HepG2 (cell line): ENCODE measurements at regions not wholly inside any gene's neighbourhood (a gene's known extent, or its start where the extent isn't known, plus 50 kb on each side); places are given as distances from the start of the nearest gene placed in this dataset.

ENCODE experiments used
- ARID5B ChIP-seq: IDR thresholded peaks from 2 replicates; pipeline ENCODE4 v1.4.0; 2020; ENCODE audit warnings: mild to moderate bottlenecking, missing genetic modification reagents
- HES4 ChIP-seq: sonication (generic); formaldehyde crosslinking; IDR thresholded peaks from 2 replicates; pipeline ENCODE4 v1.9.0; 2021; ENCODE audit warnings: mild to moderate bottlenecking, missing genetic modification reagents, borderline replicate concordance
- HMGA1 ChIP-seq: sonication (generic); formaldehyde crosslinking; conservative IDR thresholded peaks from 2 replicates; pipeline ENCODE4 v1.4.0; 2020; ENCODE audit warnings: missing genetic modification reagents
- NFKBIZ ChIP-seq: IDR thresholded peaks from 2 replicates; pipeline ENCODE4 v1.6.1; 2018; ENCODE audit warnings: missing genetic modification reagents, missing compliant biosample characterization
- PATZ1 ChIP-seq: sonication (generic); formaldehyde crosslinking; IDR thresholded peaks from 2 replicates; pipeline ENCODE4 v1.4.0; 2020; ENCODE audit warnings: missing genetic modification reagents
- RERE ChIP-seq: IDR thresholded peaks from 2 replicates; pipeline ENCODE4 v1.6.1; 2016; ENCODE audit warnings: low read depth, missing genetic modification reagents, missing compliant biosample characterization
- SAP130 ChIP-seq: IDR thresholded peaks from 2 replicates; pipeline ENCODE4 v1.6.1; 2016; ENCODE audit warnings: low read depth
- SOX13 ChIP-seq, 3 experiments: fragments of 450-650 bp in 1 of 3; sonication (generic) in 1 of 3; formaldehyde crosslinking in 1 of 3; IDR thresholded peaks in 2 of 3; conservative IDR thresholded peaks in 1 of 3; 2 replicates each; pipeline versions ENCODE4 v1.5.0 to v1.6.1; 2016 to 2020; ENCODE audit warnings: antibody characterized with exemption in 1 of 3, mild to moderate bottlenecking in 1 of 3, missing compliant biosample characterization in 1 of 3, missing genetic modification reagents in 1 of 3, moderate library complexity in 1 of 3
- TRAFD1 ChIP-seq: sonication (generic); formaldehyde crosslinking; IDR thresholded peaks from 2 replicates; pipeline ENCODE4 v1.5.1; 2020; ENCODE audit warnings: missing genetic modification reagents, mild to moderate bottlenecking, borderline replicate concordance
- U2AF2 ChIP-seq: fragments of 200-400 bp; formaldehyde crosslinking; IDR thresholded peaks from 2 replicates; pipeline ENCODE4 v1.6.1; 2017; ENCODE audit warnings: low read depth, mild to moderate bottlenecking, low read length
- WIZ ChIP-seq: sonication (generic); formaldehyde crosslinking; IDR thresholded peaks from 2 replicates; pipeline ENCODE4 v1.5.1; 2020; ENCODE audit warnings: mild to moderate bottlenecking, missing genetic modification reagents
- ZFAT ChIP-seq: sonication (generic); formaldehyde crosslinking; conservative IDR thresholded peaks from 2 replicates; pipeline ENCODE4 v1.8.1; 2023; ENCODE audit warnings: missing genetic modification reagents, inconsistent platforms
- ZFP1 ChIP-seq: IDR thresholded peaks from 2 replicates; pipeline ENCODE4 v1.6.1; 2016
- ZNF557 ChIP-seq: sonication (generic); formaldehyde crosslinking; IDR thresholded peaks from 2 replicates; pipeline ENCODE4 v1.4.0; 2020; ENCODE audit warnings: missing genetic modification reagents
- ZNF724P ChIP-seq: sonication (generic); formaldehyde crosslinking; IDR thresholded peaks from 2 replicates; pipeline ENCODE4 v1.8.0; 2022; ENCODE audit warnings: missing genetic modification reagents, borderline replicate concordance

- TF ChIP-seq RERE (CRISPR knock-in tag) (peak; percentile 97), ZNF557 (CRISPR knock-in tag) (peak; percentile 41; the same call in 1 of the 2 replicates), ZNF724P (CRISPR knock-in tag) (no peak), U2AF2 (no peak), WIZ (CRISPR knock-in tag) (no peak), PATZ1 (CRISPR knock-in tag) (peak; percentile 56), ARID5B (CRISPR knock-in tag) (peak; percentile 94), SAP130 (CRISPR knock-in tag) (peak; percentile 80), HMGA1 (no peak), SOX13 (IDR thresholded peaks at IDR 0.05) (peak; percentile 36; the same call in 1 of the 2 replicates), SOX13 (CRISPR knock-in tag; conservative IDR thresholded peaks at IDR 0.05 in 1 of 2, IDR thresholded peaks at IDR 0.05 in 1 of 2) (peak in 1 of 2 experiments; percentile 88; a peak in 2 of 4 replicates), NFKBIZ (0 out of 2 replicates have a peak, but pooled peaks have one; percentile 60), ZFAT (CRISPR knock-in tag) (no peak), TRAFD1 (no peak), ZFP1 (CRISPR knock-in tag) (peak; percentile 42; the same call in 1 of the 2 replicates), HES4 (CRISPR knock-in tag) (no peak)
Observed at GRCh38 chr12:116636608-116637519, 77.7 kb downstream of the MAP1LC3B2 start (continued).
